ENCODE measurements at regions not wholly inside any gene's neighbourhood (a gene's known extent, or its start where the extent isn't known, plus 50 kb on each side); places are given as distances from the start of the nearest gene placed in this dataset.

- no peak for DNase-seq
- intact Hi-C loops (cut with DNase I; ENCODE audit: low total_unique reads): no loop called here
Measured at GRCh38 chr10:57706016-57706415, 561.7 kb downstream of the IPMK start.

DNA sequence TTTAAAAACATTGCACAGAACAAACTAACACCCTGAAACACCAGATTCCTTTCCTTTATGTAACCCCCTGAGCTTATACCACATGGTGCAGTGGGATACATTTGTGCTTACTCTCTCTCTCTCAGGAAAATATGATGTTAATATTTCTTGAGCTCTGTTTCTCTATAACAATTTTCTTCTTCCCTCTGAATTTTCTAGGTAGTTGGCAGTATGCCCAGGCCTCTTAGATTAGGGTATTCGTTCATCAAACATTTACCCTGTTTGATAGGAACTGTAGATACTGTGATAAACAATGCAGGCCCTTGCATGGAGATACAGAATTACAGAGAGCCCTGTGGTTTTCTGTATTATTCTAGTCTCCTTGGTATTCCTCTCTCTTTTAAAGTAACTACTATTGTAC lies 567.8 kb downstream of the IPMK start:
- Histone ChIP-seq H3K27ac (no peak overlapping the region), H3K27me3 (no peaks in the 10 kb centered on the region), H3K36me3 (no peaks in the 10 kb centered on the region), H3K4me1 (peaks cover 0 to 44% (median 10%) of the 10 kb centered on the region in 4 donors), H3K9me3 (no peaks in the 10 kb centered on the region), H3K4me3 (no peak overlapping the region)
- DNase-seq: no peak
- intact Hi-C loops (cut with DNase I; ENCODE audit: low total_unique reads): no loop called here
- no peak for TF ChIP-seq CTCF (IDR thresholded peaks at IDR 0.05)

More at GRCh38 chr10:57706016-57706415, 561.7 kb downstream of the IPMK start:
- Histone ChIP-seq H3K4me3 (no peak overlapping the region), H3K27ac (no peak overlapping the region), H3K27me3 (no peaks in the 10 kb centered on the region), H3K4me1 (peaks cover 0 to 14% (median 5%) of the 10 kb centered on the region in 4 donors), H3K9me3 (no peaks in the 10 kb centered on the region), H3K36me3 (no peaks in the 10 kb centered on the region)
- TF ChIP-seq CTCF (IDR thresholded peaks at IDR 0.05): no peak

GRCh38 chr10:57696641-57697040 lies 571.1 kb downstream of the IPMK start:
- Histone ChIP-seq H3K4me1 (peaks cover 0 to 54% (median 13%) of the 10 kb centered on the region in 4 donors), H3K27ac (peak overlapping the region; percentile 47 to 49), H3K27me3 (no peaks in the 10 kb centered on the region), H3K9me3 (no peaks in the 10 kb centered on the region), H3K36me3 (no peaks in the 10 kb centered on the region), H3K4me3 (no peak overlapping the region)
- intact Hi-C loops (cut with DNase I; ENCODE audit: low total_unique reads): no loop called here
- DNase-seq: no peak
- TF ChIP-seq CTCF (IDR thresholded peaks at IDR 0.05): no peak

GRCh38 chr10:57694956-57695608 lies 572.6 kb downstream of the IPMK start:
- Histone ChIP-seq H3K9me3 (no peaks in the 10 kb centered on the region), H3K27me3 (no peaks in the 10 kb centered on the region), H3K4me3 (no peak overlapping the region), H3K27ac (peak overlapping the region; percentile 10 to 49), H3K36me3 (no peaks in the 10 kb centered on the region), H3K4me1 (peaks cover 0 to 56% (median 13%) of the 10 kb centered on the region in 4 donors)
- no peak for DNase-seq
- intact Hi-C loops (cut with DNase I; ENCODE audit: low total_unique reads): no loop called here
- TF ChIP-seq CTCF (IDR thresholded peaks at IDR 0.05): no peak

DNA sequence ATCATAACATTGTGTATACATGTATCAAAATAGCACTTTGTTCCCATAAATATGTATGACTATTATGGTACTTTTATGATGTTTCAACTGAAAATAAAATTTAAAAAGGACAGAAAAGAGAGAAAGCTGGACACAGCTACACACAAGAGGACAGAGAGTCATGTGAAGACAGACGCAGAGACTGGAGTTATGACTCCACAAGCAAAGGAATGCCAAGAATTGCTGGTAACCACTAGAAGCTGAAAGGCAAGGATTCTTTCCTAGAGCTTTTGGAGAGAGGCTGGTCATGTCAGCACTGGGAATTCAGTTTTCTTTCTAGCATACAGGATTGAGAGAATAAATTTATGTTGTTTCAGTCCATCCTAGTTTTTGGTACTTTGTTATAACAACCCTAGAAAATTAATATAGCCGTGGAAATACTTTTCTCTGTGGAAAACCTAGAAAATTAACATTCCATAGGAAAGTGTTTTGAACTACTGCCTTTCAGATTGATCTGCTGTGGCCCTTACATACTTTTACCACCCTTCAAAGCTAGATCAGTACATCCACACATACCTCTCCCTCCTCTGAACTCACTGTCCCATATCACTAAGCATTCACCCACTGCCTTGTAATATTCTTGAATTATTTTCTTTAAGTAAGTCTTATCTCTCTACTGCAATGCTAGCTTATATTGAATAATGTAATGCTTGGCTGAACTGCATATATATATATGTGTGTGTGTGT lies 575.3 kb downstream of the IPMK start:
- DNase-seq: no peak

More for the DNA sequence above, 575.3 kb downstream of the IPMK start:
- Histone ChIP-seq H3K36me3 (no peaks in the 10 kb centered on the region), H3K27me3 (no peaks in the 10 kb centered on the region), H3K4me3 (no peak overlapping the region), H3K9me3 (no peaks in the 10 kb centered on the region), H3K27ac (peak overlapping the region; percentile 6 to 50), H3K4me1 (peaks cover 0 to 50% (median 13%) of the 10 kb centered on the region in 4 donors)
- intact Hi-C loops (cut with DNase I; ENCODE audit: low total_unique reads): no loop called here
- no peak for TF ChIP-seq CTCF (IDR thresholded peaks at IDR 0.05)

All from tibial artery (tissue), 4 donors.